ENCODE measurements at regions not wholly inside any gene's neighbourhood (a gene's known extent, or its start where the extent isn't known, plus 50 kb on each side); places are given as distances from the start of the nearest gene placed in this dataset.

DNA sequence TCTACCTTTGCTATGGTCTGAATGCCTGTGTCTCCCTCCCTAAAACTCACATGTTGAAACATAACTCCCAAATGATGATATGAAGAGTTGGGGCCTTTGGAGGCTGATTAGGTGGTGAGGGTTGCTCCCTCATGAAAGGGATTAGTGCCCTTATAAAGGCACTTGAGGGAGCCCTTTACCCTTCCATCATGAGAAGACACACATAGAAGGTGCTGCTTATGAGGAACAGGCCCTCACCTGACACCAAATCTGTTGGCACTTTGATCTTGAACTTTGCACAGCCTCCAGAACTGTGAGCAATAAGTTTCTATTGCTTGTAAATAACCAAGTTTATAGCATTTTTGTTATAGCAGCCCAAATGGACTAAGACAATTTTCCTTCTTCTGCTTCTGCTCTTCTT is 76.2 kb upstream of the ADAMTS9 start:
- TF ChIP-seq EZH2 (IDR thresholded peaks at IDR 0.05) (no peak), POLR2AphosphoS5 (IDR thresholded peaks at IDR 0.05; ENCODE audit: borderline replicate concordance, low read depth, low read length) (no peak), FOXP2 (optimal IDR thresholded peaks at IDR 0.05; ENCODE audit: control extremely low read depth, extremely low read length, insufficient read depth) (no peak)

Data from SK-N-MC (cell line).